ENCODE measurements at regions not wholly inside any gene's neighbourhood (a gene's known extent, or its start where the extent isn't known, plus 50 kb on each side); places are given as distances from the start of the nearest gene placed in this dataset.

DNA sequence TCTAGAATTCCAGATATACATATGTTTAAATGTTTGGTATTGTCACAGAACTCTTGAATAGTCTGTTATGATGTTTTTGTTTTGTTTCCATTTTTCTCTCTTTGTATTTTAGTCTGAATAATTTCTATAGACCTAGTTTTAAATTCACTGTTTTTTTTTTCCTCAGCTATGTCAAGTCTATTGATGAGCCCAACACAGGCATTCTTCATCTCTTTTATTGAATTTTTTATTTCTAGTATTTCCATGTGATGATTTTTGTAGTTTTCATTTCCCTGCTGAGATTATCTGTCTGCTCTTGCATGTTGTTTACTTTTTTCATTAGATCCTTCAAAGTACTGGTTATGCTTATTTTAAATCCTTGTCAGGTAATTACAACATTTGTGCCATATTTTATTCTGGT lies 254.7 kb downstream of the C1D start:
- intact Hi-C loops (cut with DNase I): no loop called here
- Histone ChIP-seq H3K27me3 (no peaks in the 10 kb centered on the region), H3K4me1 (no peaks in the 10 kb centered on the region), H3K27ac (no peak overlapping the region), H3K4me3 (replicated peaks in 1 of 3) (no peak overlapping the region), H3K9me3 (no peaks in the 10 kb centered on the region), H3K36me3 (no peaks in the 10 kb centered on the region)
- TF ChIP-seq, protein P1, sequence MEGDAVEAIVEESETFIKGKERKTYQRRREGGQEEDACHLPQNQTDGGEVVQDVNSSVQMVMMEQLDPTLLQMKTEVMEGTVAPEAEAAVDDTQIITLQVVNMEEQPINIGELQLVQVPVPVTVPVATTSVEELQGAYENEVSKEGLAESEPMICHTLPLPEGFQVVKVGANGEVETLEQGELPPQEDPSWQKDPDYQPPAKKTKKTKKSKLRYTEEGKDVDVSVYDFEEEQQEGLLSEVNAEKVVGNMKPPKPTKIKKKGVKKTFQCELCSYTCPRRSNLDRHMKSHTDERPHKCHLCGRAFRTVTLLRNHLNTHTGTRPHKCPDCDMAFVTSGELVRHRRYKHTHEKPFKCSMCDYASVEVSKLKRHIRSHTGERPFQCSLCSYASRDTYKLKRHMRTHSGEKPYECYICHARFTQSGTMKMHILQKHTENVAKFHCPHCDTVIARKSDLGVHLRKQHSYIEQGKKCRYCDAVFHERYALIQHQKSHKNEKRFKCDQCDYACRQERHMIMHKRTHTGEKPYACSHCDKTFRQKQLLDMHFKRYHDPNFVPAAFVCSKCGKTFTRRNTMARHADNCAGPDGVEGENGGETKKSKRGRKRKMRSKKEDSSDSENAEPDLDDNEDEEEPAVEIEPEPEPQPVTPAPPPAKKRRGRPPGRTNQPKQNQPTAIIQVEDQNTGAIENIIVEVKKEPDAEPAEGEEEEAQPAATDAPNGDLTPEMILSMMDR (IDR thresholded peaks at IDR 0.05): no peak
- TF ChIP-seq POLR2A (IDR thresholded peaks at IDR 0.05): no peak
- DNase-seq: no peak

DNA sequence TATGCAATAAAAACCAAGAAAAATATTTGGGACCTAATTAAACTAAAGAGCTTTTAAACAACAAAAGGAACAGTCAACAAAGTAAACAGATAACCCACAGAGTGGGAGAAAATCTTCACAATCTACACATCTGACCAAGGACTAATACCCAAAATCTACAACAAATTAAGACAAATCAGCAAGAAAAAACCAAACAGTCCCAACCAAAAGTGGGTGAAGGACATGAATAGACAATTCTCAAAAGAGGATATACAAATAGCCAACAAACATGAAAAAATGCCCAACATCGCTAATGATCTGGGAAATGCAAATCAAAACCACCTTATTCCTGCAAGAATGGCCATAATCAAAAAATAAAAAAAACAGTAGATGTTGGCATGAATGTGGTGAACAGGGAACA lies 250.1 kb downstream of the C1D start:
- intact Hi-C loops (cut with DNase I): no loop called here
- H3K36me3 ChIP-seq: no peaks in the 10 kb centered on the region
- H3K27ac ChIP-seq: no peak overlapping the region
- no peak for TF ChIP-seq POLR2A (IDR thresholded peaks at IDR 0.05)
- TF ChIP-seq, protein P1 (IDR thresholded peaks at IDR 0.05): no peak
- no peak for DNase-seq
- no peaks in the 10 kb centered on the region for H3K9me3 ChIP-seq
- H3K4me1 ChIP-seq: no peaks in the 10 kb centered on the region
- no peak overlapping the region for H3K4me3 ChIP-seq (replicated peaks in 1 of 3)
- WGBS, 2 donors: 96 to 97% methylated on average over 1 of the region's 1 CpG
- H3K27me3 ChIP-seq: no peaks in the 10 kb centered on the region

DNA sequence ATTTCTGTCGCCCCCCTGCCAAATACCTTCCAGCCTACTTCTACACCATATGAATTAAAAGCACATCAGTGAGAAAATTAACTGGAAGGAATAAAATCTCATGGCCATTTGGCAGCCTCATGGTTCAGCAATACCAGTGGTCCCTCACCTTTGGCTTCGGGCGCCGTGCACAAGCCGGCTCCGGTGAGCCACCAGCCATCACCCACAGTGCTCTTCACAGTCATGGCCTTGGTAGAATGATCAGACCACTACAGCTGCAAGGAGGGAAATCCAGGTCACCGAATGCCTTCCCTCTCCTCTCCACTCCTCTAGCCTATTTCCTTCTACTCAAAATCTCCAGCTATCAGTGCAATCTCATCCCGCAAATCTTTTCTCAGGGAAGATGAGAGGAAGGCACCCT lies 239.1 kb downstream of the C1D start:
- WGBS, 2 donors: 96 to 99% methylated on average over 8 of the region's 8 CpGs
- H3K27me3 ChIP-seq: no peaks in the 10 kb centered on the region
- no peak overlapping the region for H3K4me3 ChIP-seq (replicated peaks in 1 of 3)
- TF ChIP-seq, protein P1 (IDR thresholded peaks at IDR 0.05): no peak
- TF ChIP-seq POLR2A (IDR thresholded peaks at IDR 0.05): no peak
- H3K27ac ChIP-seq: no peak overlapping the region
- H3K36me3 ChIP-seq: no peaks in the 10 kb centered on the region
- no peaks in the 10 kb centered on the region for H3K9me3 ChIP-seq
- DNase-seq: no peak
- peaks cover 0 to 7% of the 10 kb centered on the region in 2 donors for H3K4me1 ChIP-seq
- intact Hi-C loops (cut with DNase I): no loop called here

DNA sequence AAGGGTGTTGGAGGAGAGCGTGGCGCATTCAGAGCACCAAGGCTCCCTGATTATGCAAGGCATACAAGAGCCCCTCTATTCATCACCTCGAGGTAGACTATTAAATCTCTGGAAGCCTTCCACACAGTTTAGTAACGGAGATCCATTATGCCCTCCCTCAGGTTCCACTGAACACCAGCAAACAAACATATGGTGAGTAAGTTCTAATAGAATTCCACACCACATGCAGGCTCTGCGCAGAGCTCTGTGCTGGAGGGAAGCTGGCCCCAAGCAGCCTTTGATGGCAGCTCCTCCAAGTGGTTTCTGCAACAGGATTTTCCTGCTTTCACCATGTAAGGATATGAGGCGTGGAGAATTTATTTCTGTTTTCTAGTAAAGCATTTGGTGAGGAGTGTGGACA lies 238.6 kb downstream of the C1D start:
- no peaks in the 10 kb centered on the region for H3K9me3 ChIP-seq
- no peaks in the 10 kb centered on the region for H3K27me3 ChIP-seq
- no peak overlapping the region for H3K4me3 ChIP-seq (replicated peaks in 1 of 3)
- H3K4me1 ChIP-seq: peaks cover 0 to 7% of the 10 kb centered on the region in 2 donors
- intact Hi-C loops (cut with DNase I): no loop called here
- TF ChIP-seq POLR2A (IDR thresholded peaks at IDR 0.05): no peak
- TF ChIP-seq, protein P1 (IDR thresholded peaks at IDR 0.05): no peak
- DNase-seq: no peak
- H3K27ac ChIP-seq: no peak overlapping the region
- H3K36me3 ChIP-seq: no peaks in the 10 kb centered on the region
- WGBS, 2 donors: 91% methylated on average over 6 of the region's 6 CpGs

DNA sequence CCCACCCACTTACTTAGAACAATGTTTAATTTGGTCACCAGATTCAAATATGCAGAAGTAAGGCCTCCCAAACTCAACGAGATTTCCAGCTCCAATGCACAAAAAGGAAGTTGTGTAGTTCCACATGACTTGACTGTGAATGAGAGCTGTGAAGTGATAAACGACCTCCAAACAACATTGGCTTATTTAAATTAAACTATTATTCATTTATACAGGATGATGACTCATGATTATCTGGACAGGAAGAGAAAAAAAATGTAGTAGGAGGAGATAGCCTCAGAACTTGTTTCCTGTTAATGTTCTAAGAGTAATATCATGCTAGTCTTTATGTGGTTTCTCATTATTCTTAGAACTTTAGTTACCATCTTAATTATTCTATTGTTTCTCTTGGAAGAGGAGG lies 237.3 kb downstream of the C1D start:
- intact Hi-C loops (cut with DNase I): no loop called here
- no peak overlapping the region for H3K27ac ChIP-seq
- no peak for DNase-seq
- peaks cover 0 to 7% of the 10 kb centered on the region in 2 donors for H3K4me1 ChIP-seq
- no peak overlapping the region for H3K4me3 ChIP-seq (replicated peaks in 1 of 3)
- no peaks in the 10 kb centered on the region for H3K27me3 ChIP-seq
- no peak for TF ChIP-seq POLR2A (IDR thresholded peaks at IDR 0.05)
- TF ChIP-seq, protein P1 (IDR thresholded peaks at IDR 0.05): no peak
- no peaks in the 10 kb centered on the region for H3K9me3 ChIP-seq
- WGBS, 2 donors: 2% methylated on average over 2 of the region's 2 CpGs
- no peaks in the 10 kb centered on the region for H3K36me3 ChIP-seq
